ENCODE measurements at regions not wholly inside any gene's neighbourhood (a gene's known extent, or its start where the extent isn't known, plus 50 kb on each side); places are given as distances from the start of the nearest gene placed in this dataset.

GRCh38 chr19:28933039-28933438, 279.9 kb downstream of the UQCRFS1 start:
- H3K27me3 ChIP-seq (ENCODE audit: insufficient read depth, low read length) = no peaks in the 10 kb centered on the region
- no peak overlapping the region for H3K27ac ChIP-seq (ENCODE audit: low read depth, low read length)
- WGBS = 99% methylated on average over 4 of the region's 4 CpGs
- H3K36me3 ChIP-seq (ENCODE audit: insufficient read depth, low read length) = no peaks in the 10 kb centered on the region
- H3K9ac ChIP-seq (ENCODE audit: low read depth, low read length) = no peak overlapping the region
- no peak overlapping the region for H3K4me3 ChIP-seq (ENCODE audit: low read length)
- no peaks in the 10 kb centered on the region for H3K4me1 ChIP-seq (ENCODE audit: insufficient read depth, low read length)
- no peaks in the 10 kb centered on the region for H3K9me3 ChIP-seq (ENCODE audit: insufficient read depth, low read depth, low read length)

DNA sequence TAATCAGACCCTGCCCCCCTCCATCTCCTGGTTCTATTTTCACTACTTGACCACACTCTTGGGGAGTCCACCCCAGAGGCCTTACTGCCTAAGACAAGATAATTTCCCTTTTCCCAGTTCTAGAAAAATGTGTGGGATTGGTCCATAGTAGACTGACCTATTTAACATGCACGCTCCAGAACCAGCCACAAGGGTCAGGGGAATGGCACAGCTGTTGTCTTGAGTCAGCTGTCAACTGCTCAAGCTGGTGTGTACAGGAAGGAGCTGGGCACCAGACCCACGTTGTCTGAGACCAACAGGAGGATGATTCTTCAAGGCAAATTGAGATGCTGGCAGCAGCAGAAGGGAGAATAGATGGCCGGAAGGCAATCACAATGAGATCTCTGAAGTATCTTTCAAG, 280.5 kb downstream of the UQCRFS1 start:
- no peak overlapping the region for H3K27ac ChIP-seq (ENCODE audit: low read depth, low read length)
- WGBS = 92% methylated on average over 3 of the region's 3 CpGs
- no peak overlapping the region for H3K4me3 ChIP-seq (ENCODE audit: low read length)
- H3K4me1 ChIP-seq (ENCODE audit: insufficient read depth, low read length) = no peaks in the 10 kb centered on the region
- H3K9ac ChIP-seq (ENCODE audit: low read depth, low read length) = no peak overlapping the region
- H3K27me3 ChIP-seq (ENCODE audit: insufficient read depth, low read length) = no peaks in the 10 kb centered on the region
- H3K9me3 ChIP-seq (ENCODE audit: insufficient read depth, low read depth, low read length) = no peaks in the 10 kb centered on the region
- H3K36me3 ChIP-seq (ENCODE audit: insufficient read depth, low read length) = no peaks in the 10 kb centered on the region

DNA sequence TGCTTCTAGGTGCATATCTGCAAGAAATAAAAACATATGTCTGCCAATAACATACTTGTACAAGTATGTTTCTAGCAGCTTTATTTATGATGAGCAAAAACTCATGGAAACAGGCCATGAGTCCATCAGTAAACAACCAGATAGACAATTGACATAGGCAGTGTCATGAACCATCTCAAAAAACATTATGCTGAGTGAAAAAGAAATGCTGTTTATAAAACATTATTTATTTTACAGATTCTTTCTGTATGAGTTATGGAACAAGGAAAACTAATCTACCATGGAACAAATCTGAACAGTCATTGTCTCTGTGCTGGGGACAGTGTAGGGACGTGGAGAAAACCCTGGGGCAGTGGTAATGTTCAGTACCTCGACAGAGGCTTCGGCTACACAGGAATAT, 283.9 kb downstream of the UQCRFS1 start:
- Histone ChIP-seq H3K27me3 (ENCODE audit: insufficient read depth, low read length) (no peaks in the 10 kb centered on the region), H3K4me1 (ENCODE audit: insufficient read depth, low read length) (no peaks in the 10 kb centered on the region), H3K9me3 (ENCODE audit: insufficient read depth, low read depth, low read length) (no peaks in the 10 kb centered on the region), H3K27ac (ENCODE audit: low read depth, low read length) (no peak overlapping the region), H3K36me3 (ENCODE audit: insufficient read depth, low read length) (no peaks in the 10 kb centered on the region), H3K9ac (ENCODE audit: low read depth, low read length) (no peak overlapping the region), H3K4me3 (ENCODE audit: low read length) (no peak overlapping the region)
- 84% methylated on average over 3 of the region's 3 CpGs for WGBS

DNA sequence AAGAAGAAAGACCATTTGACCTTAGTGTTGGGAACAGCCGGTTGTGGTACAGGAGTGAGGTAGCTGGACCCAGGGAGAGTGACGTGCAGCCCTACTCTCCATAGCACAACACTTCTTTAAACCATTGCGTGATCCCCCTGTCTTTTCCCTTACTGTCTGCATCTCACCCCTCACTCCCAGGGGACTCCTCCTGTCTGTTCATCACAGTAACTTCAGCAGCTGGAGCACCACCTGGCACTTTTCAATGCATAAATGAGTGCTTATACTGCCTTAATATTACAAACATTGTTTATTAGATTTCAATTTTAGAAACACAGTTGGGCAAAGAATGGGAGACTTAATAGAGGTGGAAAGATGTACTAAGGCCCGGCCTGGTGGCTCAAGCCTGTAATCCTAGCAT, 285.5 kb downstream of the UQCRFS1 start:
- no peak overlapping the region for H3K4me3 ChIP-seq (ENCODE audit: low read length)
- no peaks in the 10 kb centered on the region for H3K27me3 ChIP-seq (ENCODE audit: insufficient read depth, low read length)
- no peak overlapping the region for H3K27ac ChIP-seq (ENCODE audit: low read depth, low read length)
- no peaks in the 10 kb centered on the region for H3K36me3 ChIP-seq (ENCODE audit: insufficient read depth, low read length)
- WGBS = 91% methylated on average over 4 of the region's 4 CpGs
- H3K4me1 ChIP-seq (ENCODE audit: insufficient read depth, low read length) = no peaks in the 10 kb centered on the region
- no peaks in the 10 kb centered on the region for H3K9me3 ChIP-seq (ENCODE audit: insufficient read depth, low read depth, low read length)
- H3K9ac ChIP-seq (ENCODE audit: low read depth, low read length) = no peak overlapping the region

DNA sequence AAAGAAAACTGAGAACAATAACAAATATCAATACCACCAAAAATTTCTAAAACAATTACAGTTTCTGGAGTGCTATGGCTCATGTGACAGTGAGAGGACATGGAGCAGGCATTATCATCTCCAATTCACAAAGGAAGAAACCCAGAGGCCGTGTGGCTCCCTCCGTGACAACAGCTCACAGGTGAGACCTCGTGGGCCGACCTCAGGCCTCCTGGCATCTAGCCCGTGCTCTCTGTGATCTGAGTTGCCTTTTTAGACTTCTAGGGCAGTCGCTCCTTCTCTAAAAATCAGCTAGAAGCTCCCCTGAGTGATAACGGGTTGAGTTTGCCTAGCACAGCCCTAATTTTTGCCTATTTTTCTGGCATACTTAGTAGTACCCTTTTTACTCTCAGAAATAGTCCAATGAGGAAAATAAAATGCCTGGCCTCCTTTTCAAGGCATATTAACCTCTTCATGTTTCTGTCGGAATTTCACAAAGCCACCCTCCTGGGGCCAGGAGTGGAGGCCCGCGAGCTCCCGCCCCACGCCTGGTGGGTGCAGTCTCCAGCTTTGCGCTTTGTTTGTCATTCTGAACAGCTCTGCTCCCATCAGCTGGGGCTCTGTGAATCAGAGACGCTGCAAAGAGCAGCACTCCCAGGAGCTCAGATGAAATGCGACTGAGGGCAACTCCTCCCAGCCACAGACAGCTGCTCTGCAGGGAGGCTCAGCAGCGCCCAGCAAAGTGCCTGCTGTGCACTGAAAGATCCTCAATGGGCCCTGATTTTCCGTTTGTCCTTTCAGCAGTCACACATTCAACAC, 292.5 kb downstream of the UQCRFS1 start:
- Histone ChIP-seq H3K9me3 (ENCODE audit: insufficient read depth, low read depth, low read length) (no peaks in the 10 kb centered on the region), H3K4me3 (ENCODE audit: low read length) (no peak overlapping the region), H3K36me3 (ENCODE audit: insufficient read depth, low read length) (no peaks in the 10 kb centered on the region), H3K27ac (ENCODE audit: low read depth, low read length) (no peak overlapping the region), H3K4me1 (ENCODE audit: insufficient read depth, low read length) (peaks cover 13% of the 10 kb centered on the region), H3K9ac (ENCODE audit: low read depth, low read length) (no peak overlapping the region), H3K27me3 (ENCODE audit: insufficient read depth, low read length) (no peaks in the 10 kb centered on the region)
- 38% methylated on average over 17 of the region's 17 CpGs for WGBS

DNA sequence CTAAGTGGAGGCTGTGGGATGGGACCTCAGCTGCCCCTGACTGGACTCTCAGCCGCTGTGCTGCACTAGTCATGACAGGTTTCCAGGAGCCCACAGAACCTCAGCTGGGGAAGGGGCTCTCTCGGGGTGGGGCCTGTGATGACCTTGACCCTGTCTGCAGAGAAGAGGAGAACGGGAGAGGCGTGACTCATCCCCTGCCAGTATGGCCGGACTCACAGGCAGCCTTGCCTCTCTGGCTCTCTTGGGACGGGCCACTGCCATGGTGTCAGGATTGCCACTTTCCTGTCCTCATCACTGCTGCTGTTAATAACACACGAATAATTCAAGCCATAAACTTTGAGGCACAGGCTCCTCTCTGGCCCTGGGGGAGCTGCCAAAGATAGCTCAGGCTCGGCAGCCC, 295.3 kb downstream of the UQCRFS1 start:
- H3K4me3 ChIP-seq (ENCODE audit: low read length) = no peak overlapping the region
- H3K4me1 ChIP-seq (ENCODE audit: insufficient read depth, low read length) = peaks cover 13% of the 10 kb centered on the region
- H3K9ac ChIP-seq (ENCODE audit: low read depth, low read length) = no peak overlapping the region
- WGBS = 74% methylated on average over 8 of the region's 8 CpGs
- H3K9me3 ChIP-seq (ENCODE audit: insufficient read depth, low read depth, low read length) = no peaks in the 10 kb centered on the region
- no peaks in the 10 kb centered on the region for H3K36me3 ChIP-seq (ENCODE audit: insufficient read depth, low read length)
- H3K27me3 ChIP-seq (ENCODE audit: insufficient read depth, low read length) = no peaks in the 10 kb centered on the region
- H3K27ac ChIP-seq (ENCODE audit: low read depth, low read length) = no peak overlapping the region

DNA sequence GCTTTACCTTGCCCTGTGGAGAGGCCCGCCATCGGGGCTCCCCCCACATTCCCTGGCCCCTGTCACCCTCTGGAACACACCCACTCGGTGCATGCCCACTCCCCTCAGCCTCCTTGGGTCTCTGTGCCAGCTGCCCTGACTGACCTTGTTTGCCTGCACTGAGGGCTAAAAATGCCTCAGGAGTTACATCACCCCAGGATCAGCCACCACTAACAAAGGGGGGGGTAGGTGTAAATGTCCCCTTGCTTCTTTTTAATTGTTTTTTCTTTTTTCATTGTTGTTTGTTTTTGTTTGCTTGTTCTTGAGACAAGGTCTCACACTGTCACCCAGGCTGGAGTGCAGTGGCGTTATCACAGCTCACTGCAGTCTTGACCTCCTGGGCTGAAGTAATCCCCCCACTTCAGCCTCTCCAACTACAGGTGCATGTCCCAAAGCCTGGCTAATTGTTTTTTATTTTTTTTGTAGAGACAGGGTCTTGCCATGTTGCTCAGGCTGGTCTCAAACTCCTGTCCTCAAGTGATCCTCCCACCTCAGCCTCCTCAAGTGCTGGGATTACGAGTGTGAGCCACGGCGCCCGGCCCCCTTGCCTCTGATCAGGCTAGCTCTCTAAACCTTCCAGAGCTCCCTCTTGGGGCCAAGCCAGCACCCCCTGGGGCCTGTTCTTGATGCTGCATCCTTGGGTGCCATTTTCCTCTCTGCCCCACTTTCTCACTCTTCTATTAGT, 297.1 kb downstream of the UQCRFS1 start:
- Histone ChIP-seq H3K9ac (ENCODE audit: low read depth, low read length) (no peak overlapping the region), H3K27me3 (ENCODE audit: insufficient read depth, low read length) (no peaks in the 10 kb centered on the region), H3K9me3 (ENCODE audit: insufficient read depth, low read depth, low read length) (no peaks in the 10 kb centered on the region), H3K4me1 (ENCODE audit: insufficient read depth, low read length) (peaks cover 9% of the 10 kb centered on the region), H3K4me3 (ENCODE audit: low read length) (no peak overlapping the region), H3K27ac (ENCODE audit: low read depth, low read length) (no peak overlapping the region), H3K36me3 (ENCODE audit: insufficient read depth, low read length) (no peaks in the 10 kb centered on the region)
- 86% methylated on average over 8 of the region's 8 CpGs for WGBS

DNA sequence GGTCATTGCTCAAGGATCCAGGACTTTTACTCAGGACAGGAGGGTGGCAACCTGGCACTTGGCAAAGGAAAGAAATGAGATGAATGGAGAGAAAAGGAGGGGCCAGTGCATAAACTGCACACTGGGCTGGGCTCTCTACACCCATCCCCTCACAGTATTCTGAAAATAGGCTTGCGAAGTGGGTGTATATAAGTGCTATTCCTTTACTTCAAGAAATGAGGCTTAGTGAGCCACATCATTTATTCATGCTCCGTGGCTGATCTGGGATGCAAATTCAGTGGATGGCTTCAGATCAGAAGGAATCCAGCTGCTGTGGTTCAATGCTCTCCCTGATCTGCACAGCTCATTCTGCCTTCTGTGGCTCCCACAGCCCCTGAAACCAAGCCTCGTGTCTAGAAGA, 297.7 kb downstream of the UQCRFS1 start:
- Histone ChIP-seq H3K4me3 (ENCODE audit: low read length) (no peak overlapping the region), H3K27me3 (ENCODE audit: insufficient read depth, low read length) (no peaks in the 10 kb centered on the region), H3K9me3 (ENCODE audit: insufficient read depth, low read depth, low read length) (no peaks in the 10 kb centered on the region), H3K36me3 (ENCODE audit: insufficient read depth, low read length) (no peaks in the 10 kb centered on the region), H3K4me1 (ENCODE audit: insufficient read depth, low read length) (peaks cover 2% of the 10 kb centered on the region; the same call in 1 of the 2 replicates), H3K27ac (ENCODE audit: low read depth, low read length) (no peak overlapping the region), H3K9ac (ENCODE audit: low read depth, low read length) (no peak overlapping the region)
- 89% methylated on average over 3 of the region's 3 CpGs for WGBS

DNA sequence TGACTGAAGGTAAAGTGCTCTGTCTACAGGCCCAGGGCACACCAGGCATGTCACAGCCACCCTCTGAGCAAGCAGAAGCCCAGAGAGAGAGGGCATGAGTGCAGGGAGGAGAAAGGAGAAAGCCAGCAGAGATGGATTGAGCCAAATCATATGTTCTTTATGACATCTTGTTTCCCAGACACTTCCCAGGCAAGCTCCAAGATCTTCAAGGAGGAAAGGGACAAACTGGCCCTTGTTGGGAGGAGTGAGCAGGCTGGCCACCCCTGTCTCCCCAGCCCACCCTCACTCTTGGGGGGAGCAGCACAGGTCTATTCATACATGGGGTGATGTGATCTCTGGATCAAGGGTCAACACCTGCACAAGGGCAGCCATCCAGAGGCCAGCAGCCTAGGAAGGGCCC, 298.8 kb downstream of the UQCRFS1 start:
- Histone ChIP-seq H3K4me1 (ENCODE audit: insufficient read depth, low read length) (no peaks in the 10 kb centered on the region), H3K9ac (ENCODE audit: low read depth, low read length) (no peak overlapping the region), H3K9me3 (ENCODE audit: insufficient read depth, low read depth, low read length) (no peaks in the 10 kb centered on the region), H3K36me3 (ENCODE audit: insufficient read depth, low read length) (no peaks in the 10 kb centered on the region), H3K4me3 (ENCODE audit: low read length) (no peak overlapping the region), H3K27ac (ENCODE audit: low read depth, low read length) (no peak overlapping the region), H3K27me3 (ENCODE audit: insufficient read depth, low read length) (no peaks in the 10 kb centered on the region)

DNA sequence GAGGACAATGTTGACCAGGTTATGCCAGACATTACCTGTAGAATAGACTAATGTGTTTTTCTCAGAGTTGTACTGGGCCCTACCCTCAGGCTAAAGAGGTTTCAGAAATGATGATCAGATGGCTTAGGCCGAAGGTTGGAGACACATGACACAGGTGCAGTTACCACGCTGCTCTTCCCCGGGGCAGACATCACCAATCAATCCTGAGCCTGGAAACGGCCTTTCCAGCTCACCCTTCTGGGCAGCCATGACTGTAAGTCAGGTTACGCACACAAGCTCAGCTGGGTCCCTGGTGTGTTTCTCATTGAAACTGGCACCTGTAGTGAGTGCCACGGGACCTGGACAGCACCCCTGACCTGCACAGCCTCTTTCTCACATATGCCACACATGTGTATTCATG, 299.3 kb downstream of the UQCRFS1 start:
- H3K27me3 ChIP-seq (ENCODE audit: insufficient read depth, low read length) = no peaks in the 10 kb centered on the region
- H3K4me3 ChIP-seq (ENCODE audit: low read length) = no peak overlapping the region
- no peaks in the 10 kb centered on the region for H3K9me3 ChIP-seq (ENCODE audit: insufficient read depth, low read depth, low read length)
- no peak overlapping the region for H3K27ac ChIP-seq (ENCODE audit: low read depth, low read length)
- WGBS = 91% methylated on average over 6 of the region's 6 CpGs
- H3K9ac ChIP-seq (ENCODE audit: low read depth, low read length) = no peak overlapping the region
- H3K36me3 ChIP-seq (ENCODE audit: insufficient read depth, low read length) = no peaks in the 10 kb centered on the region
- H3K4me1 ChIP-seq (ENCODE audit: insufficient read depth, low read length) = no peaks in the 10 kb centered on the region

DNA sequence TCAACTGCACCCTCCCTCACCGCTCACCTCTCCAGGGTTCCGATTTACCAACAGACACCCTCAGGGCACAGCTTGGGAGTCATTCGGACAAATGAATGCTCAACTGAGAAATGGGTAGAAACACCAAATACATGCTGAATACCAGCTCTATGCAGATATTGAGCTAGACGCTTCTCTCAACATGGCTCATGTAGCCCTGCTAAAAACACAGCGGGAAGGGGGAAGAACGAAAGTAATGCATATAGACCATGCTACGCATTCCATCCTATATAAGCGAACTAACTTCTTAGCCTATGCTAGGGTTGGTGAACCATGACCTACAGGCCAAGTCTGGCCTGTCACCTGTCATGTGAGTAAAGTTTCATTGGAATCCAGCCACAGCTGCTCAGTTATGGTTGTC, 304.0 kb downstream of the UQCRFS1 start:
- H3K36me3 ChIP-seq (ENCODE audit: insufficient read depth, low read length) = no peaks in the 10 kb centered on the region
- H3K27ac ChIP-seq (ENCODE audit: low read depth, low read length) = no peak overlapping the region
- H3K4me1 ChIP-seq (ENCODE audit: insufficient read depth, low read length) = no peaks in the 10 kb centered on the region
- no peak overlapping the region for H3K4me3 ChIP-seq (ENCODE audit: low read length)
- no peaks in the 10 kb centered on the region for H3K9me3 ChIP-seq (ENCODE audit: insufficient read depth, low read depth, low read length)
- H3K9ac ChIP-seq (ENCODE audit: low read depth, low read length) = no peak overlapping the region
- WGBS = 94% methylated on average over 8 of the region's 8 CpGs
- H3K27me3 ChIP-seq (ENCODE audit: insufficient read depth, low read length) = no peaks in the 10 kb centered on the region
